ENCODE measurements at regions not wholly inside any gene's neighbourhood (a gene's known extent, or its start where the extent isn't known, plus 50 kb on each side); places are given as distances from the start of the nearest gene placed in this dataset.
A peak's percentile ranks its signal among the peaks of the same experiment; 100 is the strongest.

DNA sequence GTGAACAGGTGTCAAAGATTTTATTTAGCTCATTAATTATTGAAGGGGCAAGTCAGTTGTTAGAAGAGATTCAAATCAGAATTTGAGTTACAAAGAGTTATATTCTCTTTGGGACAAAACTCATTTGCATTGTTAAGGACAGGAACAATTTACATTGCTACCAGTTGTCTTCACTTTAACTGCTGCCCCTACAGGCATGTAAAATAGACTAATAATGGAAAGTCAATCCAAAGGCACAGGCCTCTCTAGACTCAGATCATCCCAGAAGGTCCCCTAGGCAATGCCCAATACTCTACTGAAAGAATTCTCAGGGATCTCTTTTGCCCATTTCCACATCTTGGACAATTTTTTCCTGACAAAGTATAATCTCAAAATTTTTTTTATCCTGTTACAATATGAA lies 95.7 kb downstream of the SCP2D1 start:
- Mint-ChIP-seq H3K4me3 (no peak overlapping the region), H3K4me1 (peaks cover 51% of the 10 kb centered on the region), H3K27ac (no peak overlapping the region), H3K27me3 (ENCODE audit: low read depth) (no peaks in the 10 kb centered on the region), H3K36me3 (no peaks in the 10 kb centered on the region), H3K9me3 (0 out of 2 replicates have a peak, but pooled peaks cover 4% of the 10 kb centered on the region)
- CTCF ChIA-PET = interaction anchor here (1.0 to 1.5 kb wide), 2 partner anchors 164 to 277 kb away, joined by 3 read pairs; no protein-coding TSS in a partner anchor
- POLR2A ChIA-PET = no interaction called here
- ATAC-seq (peak; percentile 71), DNase-seq (ENCODE audit: low spot score) (no peak)
- TF ChIP-seq ETV6 (CRISPR knock-in tag; IDR thresholded peaks at IDR 0.05) = no peak
- TF ChIP-seq SMAD4 (CRISPR knock-in tag; IDR thresholded peaks at IDR 0.05) = no peak
- TF ChIP-seq ZNF396 (CRISPR knock-in tag; IDR thresholded peaks at IDR 0.05; ENCODE audit: borderline replicate concordance) = no peak
- TF ChIP-seq FOXJ3 (CRISPR knock-in tag; IDR thresholded peaks at IDR 0.05; ENCODE audit: borderline replicate concordance) = no peak
- no peak for TF ChIP-seq ZNF532 (CRISPR knock-in tag; IDR thresholded peaks at IDR 0.05; ENCODE audit: borderline replicate concordance)
- TF ChIP-seq, protein P1, sequence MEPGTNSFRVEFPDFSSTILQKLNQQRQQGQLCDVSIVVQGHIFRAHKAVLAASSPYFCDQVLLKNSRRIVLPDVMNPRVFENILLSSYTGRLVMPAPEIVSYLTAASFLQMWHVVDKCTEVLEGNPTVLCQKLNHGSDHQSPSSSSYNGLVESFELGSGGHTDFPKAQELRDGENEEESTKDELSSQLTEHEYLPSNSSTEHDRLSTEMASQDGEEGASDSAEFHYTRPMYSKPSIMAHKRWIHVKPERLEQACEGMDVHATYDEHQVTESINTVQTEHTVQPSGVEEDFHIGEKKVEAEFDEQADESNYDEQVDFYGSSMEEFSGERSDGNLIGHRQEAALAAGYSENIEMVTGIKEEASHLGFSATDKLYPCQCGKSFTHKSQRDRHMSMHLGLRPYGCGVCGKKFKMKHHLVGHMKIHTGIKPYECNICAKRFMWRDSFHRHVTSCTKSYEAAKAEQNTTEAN (CRISPR knock-in tag; IDR thresholded peaks at IDR 0.05) = no peak
- TF ChIP-seq JUN (CRISPR knock-in tag; IDR thresholded peaks at IDR 0.05) = no peak
- no peak for TF ChIP-seq SP1 (CRISPR knock-in tag; conservative IDR thresholded peaks at IDR 0.05)
- no peak for TF ChIP-seq EMX1 (CRISPR knock-in tag; IDR thresholded peaks at IDR 0.05)
- no peak for TF ChIP-seq CREM (CRISPR knock-in tag; IDR thresholded peaks at IDR 0.05)
- TF ChIP-seq ZNF263 (CRISPR knock-in tag; IDR thresholded peaks at IDR 0.05; ENCODE audit: low read depth) = no peak
- TF ChIP-seq, protein P2, sequence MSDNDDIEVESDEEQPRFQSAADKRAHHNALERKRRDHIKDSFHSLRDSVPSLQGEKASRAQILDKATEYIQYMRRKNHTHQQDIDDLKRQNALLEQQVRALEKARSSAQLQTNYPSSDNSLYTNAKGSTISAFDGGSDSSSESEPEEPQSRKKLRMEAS (CRISPR knock-in tag; IDR thresholded peaks at IDR 0.05) = no peak
- TF ChIP-seq, protein P3, sequence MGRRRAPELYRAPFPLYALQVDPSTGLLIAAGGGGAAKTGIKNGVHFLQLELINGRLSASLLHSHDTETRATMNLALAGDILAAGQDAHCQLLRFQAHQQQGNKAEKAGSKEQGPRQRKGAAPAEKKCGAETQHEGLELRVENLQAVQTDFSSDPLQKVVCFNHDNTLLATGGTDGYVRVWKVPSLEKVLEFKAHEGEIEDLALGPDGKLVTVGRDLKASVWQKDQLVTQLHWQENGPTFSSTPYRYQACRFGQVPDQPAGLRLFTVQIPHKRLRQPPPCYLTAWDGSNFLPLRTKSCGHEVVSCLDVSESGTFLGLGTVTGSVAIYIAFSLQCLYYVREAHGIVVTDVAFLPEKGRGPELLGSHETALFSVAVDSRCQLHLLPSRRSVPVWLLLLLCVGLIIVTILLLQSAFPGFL (CRISPR knock-in tag; IDR thresholded peaks at IDR 0.05; ENCODE audit: borderline replicate concordance) = no peak
- no peak for TF ChIP-seq ELF4 (CRISPR knock-in tag; IDR thresholded peaks at IDR 0.05; ENCODE audit: low read depth)
- no peak for TF ChIP-seq CDX4 (CRISPR knock-in tag; IDR thresholded peaks at IDR 0.05; ENCODE audit: borderline replicate concordance)
- TF ChIP-seq, protein P4, sequence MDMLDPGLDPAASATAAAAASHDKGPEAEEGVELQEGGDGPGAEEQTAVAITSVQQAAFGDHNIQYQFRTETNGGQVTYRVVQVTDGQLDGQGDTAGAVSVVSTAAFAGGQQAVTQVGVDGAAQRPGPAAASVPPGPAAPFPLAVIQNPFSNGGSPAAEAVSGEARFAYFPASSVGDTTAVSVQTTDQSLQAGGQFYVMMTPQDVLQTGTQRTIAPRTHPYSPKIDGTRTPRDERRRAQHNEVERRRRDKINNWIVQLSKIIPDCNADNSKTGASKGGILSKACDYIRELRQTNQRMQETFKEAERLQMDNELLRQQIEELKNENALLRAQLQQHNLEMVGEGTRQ (CRISPR knock-in tag; IDR thresholded peaks at IDR 0.05) = no peak

DNA sequence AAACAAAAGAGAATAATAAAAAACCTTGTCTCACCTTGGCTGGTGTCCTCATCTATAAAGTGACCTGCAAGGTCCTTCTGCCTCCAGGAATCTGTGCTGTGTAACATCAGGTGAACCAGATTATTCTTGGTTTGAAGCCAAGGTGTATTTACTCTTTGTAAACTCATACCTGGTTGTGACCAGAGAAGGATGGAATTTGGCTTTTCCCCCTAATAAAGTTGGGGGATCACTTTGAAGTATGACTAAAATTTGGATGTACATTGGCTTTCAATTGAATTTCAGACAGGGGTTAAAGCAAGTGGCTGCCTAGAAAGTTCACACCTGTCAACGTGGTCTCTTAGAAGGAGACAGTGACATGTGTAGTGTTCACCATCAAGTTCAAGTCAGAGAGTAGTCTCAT lies 100.1 kb downstream of the SCP2D1 start:
- Mint-ChIP-seq H3K9me3 (peaks cover 13% of the 10 kb centered on the region), H3K4me1 (peaks cover 35% of the 10 kb centered on the region), H3K27me3 (ENCODE audit: low read depth) (no peaks in the 10 kb centered on the region), H3K36me3 (no peaks in the 10 kb centered on the region), H3K27ac (no peak overlapping the region), H3K4me3 (no peak overlapping the region)
- ATAC-seq (no peak), DNase-seq (ENCODE audit: low spot score) (no peak)
- TF ChIP-seq ESRRA (CRISPR knock-in tag; IDR thresholded peaks at IDR 0.05; ENCODE audit: borderline replicate concordance) = no peak
- no peak for TF ChIP-seq RELA (CRISPR knock-in tag; IDR thresholded peaks at IDR 0.05; ENCODE audit: borderline replicate concordance)
- TF ChIP-seq CREM (CRISPR knock-in tag; IDR thresholded peaks at IDR 0.05) = no peak
- no peak for TF ChIP-seq PRDM15 (CRISPR knock-in tag; IDR thresholded peaks at IDR 0.05)
- no peak for TF ChIP-seq ZNF138 (CRISPR knock-in tag; conservative IDR thresholded peaks at IDR 0.05)
- TF ChIP-seq TEAD1 (CRISPR knock-in tag; IDR thresholded peaks at IDR 0.05) = no peak
- TF ChIP-seq ZNF671 (CRISPR knock-in tag; IDR thresholded peaks at IDR 0.05) = no peak
- POLR2A ChIA-PET = no interaction called here
- CTCF ChIA-PET = no interaction called here

Data from WTC11 (cell line).